Endothelial cell of umbilical vein (primary cell): ENCODE measurements at regions not wholly inside any gene's neighbourhood (a gene's known extent, or its start where the extent isn't known, plus 50 kb on each side); places are given as distances from the start of the nearest gene placed in this dataset.
"Not testable (repeated sequence)": the region's sequence is repeated elsewhere in the genome, so short reads cannot be mapped to it uniquely, and the experiment has no call there.

ENCODE experiments used
- BruUV-seq: library from RNA; stranded (reverse); fragments of 400-500 nt; replicated peaks from 2 replicates; lab custom pipeline; 2021; lab: Mats Ljungman, UMichigan
- CTCF ChIA-PET: fragments of 300-600, 350-600 bp; sonication (Branson Sonifier 250); formaldehyde crosslinking; loops from one replicate; lab custom pipeline; 2021; ENCODE audit warnings: antibody characterized with exemption, inconsistent platforms; lab: Charles Lee
- POLR2A ChIA-PET: fragments of 300-600, 350-600 bp; sonication (Branson Sonifier 250); formaldehyde crosslinking; loops from one replicate; lab custom pipeline; 2021; ENCODE audit warnings: antibody characterized with exemption, inconsistent platforms; lab: Charles Lee
- DNase-seq: peaks from one replicate; pipeline ENCODE4 v3.0.0-alpha.2; 2011; ENCODE audit warnings: low read depth, low spot score
- FAIRE-seq: peaks from 2 replicates; lab custom pipeline; 2011; peaks lifted over from hg19 to GRCh38; lab: Jason Lieb, UNC
- H2AFZ ChIP-seq: 2 replicates; pipeline ENCODE4 v1.6.0; 2012; ENCODE audit warnings: low read depth, low read length, control low read depth, inconsistent platforms
- H3K27ac ChIP-seq: 2 replicates; pipeline ENCODE4 v1.5.1; 2011; ENCODE audit warnings: low read depth, mild to moderate bottlenecking, control low read depth, low read length, moderate library complexity; ENCODE audit not compliant: insufficient read depth
- H3K27me3 ChIP-seq, 2 experiments: 2 replicates each; pipeline versions ENCODE4 v1.6.0 to v1.6.1; 2011; ENCODE audit warnings: low read length in 2 of 2, mixed read lengths in 1 of 2; ENCODE audit not compliant: control insufficient read depth in 2 of 2, insufficient read depth in 2 of 2
- H3K36me3 ChIP-seq, 2 experiments: 2 replicates in 1 of 2; 3 replicates in 1 of 2; pipeline ENCODE4 v1.5.1; 2011; ENCODE audit warnings: low read length in 2 of 2, mild to moderate bottlenecking in 1 of 2, moderate library complexity in 1 of 2; ENCODE audit not compliant: control insufficient read depth in 2 of 2, insufficient read depth in 2 of 2; ENCODE audit errors: extremely low read depth in 1 of 2
- H3K4me1 ChIP-seq: 3 replicates; pipeline ENCODE4 v1.5.1; 2011; ENCODE audit warnings: mild to moderate bottlenecking, low read length; ENCODE audit not compliant: control insufficient read depth, insufficient read depth; ENCODE audit errors: extremely low read depth
- H3K4me2 ChIP-seq: 2 replicates; pipeline ENCODE4 v1.6.1; 2011; ENCODE audit warnings: low read length, control low read depth, mixed read lengths; ENCODE audit not compliant: insufficient read depth
- H3K4me3 ChIP-seq, 3 experiments: fragments of 200-600 bp in 1 of 3; sonication (generic), shearing (Covaris generic) in 1 of 3; replicated peaks in 1 of 3; 2 replicates each; pipeline ENCODE4 v1.5.1; 2011 to 2016; ENCODE audit warnings: control low read depth in 3 of 3, low read length in 3 of 3, mild to moderate bottlenecking in 2 of 3, inconsistent platforms in 1 of 3, low read depth in 1 of 3, moderate library complexity in 1 of 3; ENCODE audit not compliant: insufficient read depth in 1 of 3
- H3K79me2 ChIP-seq: 2 replicates; pipeline ENCODE4 v1.6.0; 2012; ENCODE audit warnings: low read length, inconsistent platforms; ENCODE audit not compliant: control insufficient read depth, insufficient read depth
- H3K9ac ChIP-seq: replicated peaks from 2 replicates; pipeline ENCODE3; 2011; ENCODE audit warnings: low read length, control low read depth; ENCODE audit not compliant: insufficient read depth; ENCODE audit errors: extremely low read depth
- H3K9me1 ChIP-seq: replicated peaks from 3 replicates; pipeline ENCODE4 v1.6.0; 2011; ENCODE audit warnings: mild to moderate bottlenecking, low read length; ENCODE audit not compliant: control insufficient read depth, insufficient read depth; ENCODE audit errors: extremely low read depth
- H3K9me3 ChIP-seq: replicated peaks from 2 replicates; pipeline ENCODE4 v1.5.1; 2012; ENCODE audit warnings: low read length, inconsistent platforms; ENCODE audit not compliant: control insufficient read depth, insufficient read depth
- H4K20me1 ChIP-seq: replicated peaks from 2 replicates; pipeline ENCODE3; 2011; ENCODE audit warnings: mild to moderate bottlenecking, low read length; ENCODE audit not compliant: control insufficient read depth, insufficient read depth; ENCODE audit errors: extremely low read depth
- EZH2 ChIP-seq: IDR thresholded peaks from 2 replicates; pipeline ENCODE4 v1.6.1; 2012; ENCODE audit warnings: borderline replicate concordance, low read depth, mild to moderate bottlenecking, moderate library complexity, low read length, inconsistent platforms; ENCODE audit not compliant: severe bottlenecking
- FOS ChIP-seq: IDR thresholded peaks from 2 replicates; pipeline ENCODE4 v1.6.1; 2011; ENCODE audit warnings: mild to moderate bottlenecking, low read length, moderate library complexity, borderline replicate concordance; ENCODE audit not compliant: insufficient read depth
- GATA2 ChIP-seq: IDR thresholded peaks from 2 replicates; pipeline ENCODE4 v1.7.0; 2011; ENCODE audit warnings: low read depth, mild to moderate bottlenecking, moderate library complexity, mixed read lengths, low read length; ENCODE audit not compliant: insufficient read length, insufficient read depth
- JUN ChIP-seq: IDR thresholded peaks from 2 replicates; pipeline ENCODE4 v1.6.1; 2011; ENCODE audit warnings: borderline replicate concordance, low read depth; ENCODE audit not compliant: insufficient read length, insufficient read depth
- MAX ChIP-seq: IDR thresholded peaks from 2 replicates; pipeline ENCODE4 v1.6.1; 2011; ENCODE audit not compliant: insufficient read depth, insufficient read length
- MYC ChIP-seq: IDR thresholded peaks from one replicate; pipeline ENCODE4 v1.6.1; 2011; ENCODE audit warnings: mild to moderate bottlenecking, low read depth, low read length
- POLR2A ChIP-seq: IDR thresholded peaks from 2 replicates; pipeline ENCODE4 v1.6.1; 2012; ENCODE audit warnings: low read depth, mild to moderate bottlenecking, control low read depth, low read length
- POLR2AphosphoS5 ChIP-seq: IDR thresholded peaks from 2 replicates; pipeline ENCODE4 v1.6.1; 2012; ENCODE audit warnings: low read depth, mild to moderate bottlenecking, control low read depth, low read length, moderate library complexity; ENCODE audit not compliant: insufficient read depth
- dilution Hi-C: fragments of 300-500 bp; cut with MboI; formaldehyde crosslinking; loops from one replicate; pipeline ENCODE4 v1.15.0; 2019; ENCODE audit warnings: low sequenced_read_pairs; ENCODE audit not compliant: extremely low pct_ligation_motif_present
- intact Hi-C: fragments of 100-400 bp; cut with micrococcal nuclease; formaldehyde crosslinking; loops from one replicate; pipeline ENCODE4 v1.10.0; 2022
- TF ChIP-seq, protein P1 (sequence below), 2 donors: IDR thresholded peaks; 1 replicate in 1 of 2; 2 replicates in 1 of 2; pipeline ENCODE4 v1.5.1; 2011; ENCODE audit warnings: low read length in 2 of 2, mild to moderate bottlenecking in 2 of 2, moderate library complexity in 2 of 2, control low read depth in 1 of 2, inconsistent platforms in 1 of 2, low read depth in 1 of 2; ENCODE audit not compliant: insufficient read depth in 1 of 2; ENCODE audit errors: extremely low read depth in 1 of 2

- Histone ChIP-seq H4K20me1 (no peaks in the 10 kb centered on the region), H3K36me3 (no peaks in the 10 kb centered on the region), H3K4me1 (no peaks in the 10 kb centered on the region), H3K27ac (no peak overlapping the region), H3K79me2 (no peaks in the 10 kb centered on the region), H3K27me3 (no peaks in the 10 kb centered on the region), H3K4me3 (no peak overlapping the region), H3K9me3 (no peaks in the 10 kb centered on the region), H3K9me1 (no peaks in the 10 kb centered on the region), H3K9ac (no peak overlapping the region), H3K4me2 (no peak overlapping the region), H2AFZ (no peak overlapping the region)
- FAIRE-seq (no peak), DNase-seq (no peak)
- BruUV-seq, result no TSS peak
- ChIA-PET CTCF (interaction anchor here (0.6 to 1.4 kb wide), 3 partner anchors 15 to 19 kb away, joined by 3 to 4 read pairs (median 4); no protein-coding TSS in a partner anchor), POLR2A (no interaction called here)
- no peak for TF ChIP-seq JUN
- TF ChIP-seq GATA2, result no peak
- TF ChIP-seq POLR2AphosphoS5, result no peak
- no peak for TF ChIP-seq MYC
- TF ChIP-seq EZH2, result no peak
- TF ChIP-seq FOS, result no peak
- TF ChIP-seq MAX, result no peak
- TF ChIP-seq, protein P1, sequence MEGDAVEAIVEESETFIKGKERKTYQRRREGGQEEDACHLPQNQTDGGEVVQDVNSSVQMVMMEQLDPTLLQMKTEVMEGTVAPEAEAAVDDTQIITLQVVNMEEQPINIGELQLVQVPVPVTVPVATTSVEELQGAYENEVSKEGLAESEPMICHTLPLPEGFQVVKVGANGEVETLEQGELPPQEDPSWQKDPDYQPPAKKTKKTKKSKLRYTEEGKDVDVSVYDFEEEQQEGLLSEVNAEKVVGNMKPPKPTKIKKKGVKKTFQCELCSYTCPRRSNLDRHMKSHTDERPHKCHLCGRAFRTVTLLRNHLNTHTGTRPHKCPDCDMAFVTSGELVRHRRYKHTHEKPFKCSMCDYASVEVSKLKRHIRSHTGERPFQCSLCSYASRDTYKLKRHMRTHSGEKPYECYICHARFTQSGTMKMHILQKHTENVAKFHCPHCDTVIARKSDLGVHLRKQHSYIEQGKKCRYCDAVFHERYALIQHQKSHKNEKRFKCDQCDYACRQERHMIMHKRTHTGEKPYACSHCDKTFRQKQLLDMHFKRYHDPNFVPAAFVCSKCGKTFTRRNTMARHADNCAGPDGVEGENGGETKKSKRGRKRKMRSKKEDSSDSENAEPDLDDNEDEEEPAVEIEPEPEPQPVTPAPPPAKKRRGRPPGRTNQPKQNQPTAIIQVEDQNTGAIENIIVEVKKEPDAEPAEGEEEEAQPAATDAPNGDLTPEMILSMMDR (IDR thresholded peaks at IDR 0.05; ENCODE audit: extremely low read depth in 1 of 2, insufficient read depth in 1 of 2, low read depth in 1 of 2, low read length in 2 of 2), result no peak
- TF ChIP-seq POLR2A, result no peak
- dilution Hi-C loops (no loop called here), intact Hi-C loops (no loop called here)
These were observed 236.9 kb upstream of the IL12A start for GRCh38 chr3:159751752-159752151.

GRCh38 chr3:159756279-159757207 lies 232.1 kb upstream of the IL12A start:
- H3K9me3 ChIP-seq, H3K9me1 ChIP-seq, H2AFZ ChIP-seq, H3K9ac ChIP-seq, H3K27ac ChIP-seq, BruUV-seq, DNase-seq, H4K20me1 ChIP-seq, H3K4me2 ChIP-seq, CTCF ChIA-PET, H3K4me1 ChIP-seq, H3K4me3 ChIP-seq, H3K27me3 ChIP-seq, H3K36me3 ChIP-seq, FAIRE-seq, POLR2A ChIA-PET, dilution Hi-C loops, intact Hi-C loops, H3K79me2 ChIP-seq: not testable (repeated sequence)
